ENCODE measurements at regions not wholly inside any gene's neighbourhood (a gene's known extent, or its start where the extent isn't known, plus 50 kb on each side); places are given as distances from the start of the nearest gene placed in this dataset.
"Not testable (repeated sequence)": the region's sequence is repeated elsewhere in the genome, so short reads cannot be mapped to it uniquely, and the experiment has no call there.

GRCh38 chr6:145574269-145574668 is 161.1 kb downstream of the EPM2A start:
- DNase-seq; H3K36me3 Mint-ChIP-seq; POLR2A ChIA-PET; intact Hi-C loops (cut with micrococcal nuclease); CTCF ChIA-PET; H3K27ac Mint-ChIP-seq; H3K4me3 Mint-ChIP-seq; H3K4me1 Mint-ChIP-seq (ENCODE audit: low read depth); H3K27me3 Mint-ChIP-seq: not testable (repeated sequence)
- peaks cover 38% of the 10 kb centered on the region for H3K9me3 Mint-ChIP-seq

Data from activated CD4-positive, alpha-beta memory T cell treated with anti-CD3 and anti-CD28 coated beads for 36 hours (primary cell).